ENCODE measurements at regions not wholly inside any gene's neighbourhood (a gene's known extent, or its start where the extent isn't known, plus 50 kb on each side); places are given as distances from the start of the nearest gene placed in this dataset.

- DNase-seq: no peak
These were observed 114.9 kb upstream of the NHSL1 start for GRCh38 chr6:138614151-138614550.

DNA sequence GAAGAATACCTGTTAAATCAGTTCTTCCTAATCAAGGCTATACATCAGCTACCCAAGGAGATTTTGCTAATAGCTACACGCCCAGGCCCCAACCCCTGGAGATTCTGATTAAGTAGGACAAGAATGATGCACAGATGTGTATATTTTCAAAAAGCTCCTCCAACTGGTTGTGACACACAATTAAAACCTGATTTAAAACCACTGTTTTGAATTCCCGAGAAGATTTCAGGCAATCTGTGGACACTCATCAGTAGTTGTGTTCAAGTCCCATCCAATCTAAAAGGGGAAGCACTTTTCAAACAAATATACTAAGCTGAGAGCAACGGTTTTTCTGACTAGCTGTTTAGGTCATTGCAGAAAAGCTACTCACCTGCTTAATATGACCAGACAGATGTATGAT, 118.9 kb upstream of the NHSL1 start:
- no peak for DNase-seq

GRCh38 chr6:138620630-138621029, 121.3 kb upstream of the NHSL1 start:
- DNase-seq: no peak

DNA sequence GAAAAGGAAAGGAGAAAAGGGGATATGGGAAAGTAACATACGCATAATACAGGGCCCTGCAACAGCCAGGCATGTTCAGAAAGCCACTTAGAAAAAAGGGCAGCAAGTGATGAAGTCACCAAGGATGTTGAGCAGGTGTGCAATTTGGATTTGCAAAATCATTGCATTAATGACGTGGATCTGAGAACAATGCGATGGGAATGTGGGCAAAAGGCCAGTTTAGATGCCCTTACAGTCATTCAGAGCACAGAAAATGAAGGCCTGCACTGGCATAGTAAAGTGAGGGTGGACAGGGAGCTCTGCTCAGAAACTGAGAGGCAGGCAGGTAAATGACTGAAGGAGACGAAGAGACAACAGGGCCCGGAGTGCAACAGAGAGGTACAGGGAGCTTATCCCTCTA, 123.7 kb upstream of the NHSL1 start:
- no peak for DNase-seq

DNA sequence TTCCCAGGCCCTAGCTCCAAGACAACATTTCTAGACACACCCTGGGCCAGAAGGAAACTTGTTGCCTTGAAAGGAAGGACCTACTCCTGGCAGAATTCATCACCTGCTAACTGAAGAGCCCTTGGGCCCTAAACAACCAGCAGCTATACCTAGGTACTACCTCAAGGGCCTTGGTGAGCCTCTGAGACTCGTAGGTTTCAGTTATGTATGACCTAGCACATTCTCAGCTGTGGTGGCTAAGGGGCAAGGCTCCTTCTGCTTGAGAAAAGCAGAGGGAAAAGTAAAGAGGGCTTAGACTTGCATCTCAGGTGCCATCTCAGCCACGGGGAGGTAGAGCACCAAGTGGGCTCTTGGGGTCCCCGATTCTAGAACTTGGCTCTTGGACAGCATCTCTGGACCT, 132.3 kb upstream of the NHSL1 start:
- no peak for DNase-seq

- DNase-seq: no peak
These were observed 135.7 kb upstream of the CCDC28A start for GRCh38 chr6:138637822-138638221.

- no peak for DNase-seq
These were observed 135.0 kb upstream of the CCDC28A start for GRCh38 chr6:138638604-138639003.

- DNase-seq: no peak
These were observed 133.5 kb upstream of the CCDC28A start for GRCh38 chr6:138640028-138640427.

GRCh38 chr6:138643210-138643609, 130.4 kb upstream of the CCDC28A start:
- DNase-seq: no peak

- no peak for DNase-seq
These were observed 127.5 kb upstream of the CCDC28A start for GRCh38 chr6:138645976-138646640.

- DNase-seq: no peak
These were observed 126.6 kb upstream of the CCDC28A start for GRCh38 chr6:138647006-138647405.

DNA sequence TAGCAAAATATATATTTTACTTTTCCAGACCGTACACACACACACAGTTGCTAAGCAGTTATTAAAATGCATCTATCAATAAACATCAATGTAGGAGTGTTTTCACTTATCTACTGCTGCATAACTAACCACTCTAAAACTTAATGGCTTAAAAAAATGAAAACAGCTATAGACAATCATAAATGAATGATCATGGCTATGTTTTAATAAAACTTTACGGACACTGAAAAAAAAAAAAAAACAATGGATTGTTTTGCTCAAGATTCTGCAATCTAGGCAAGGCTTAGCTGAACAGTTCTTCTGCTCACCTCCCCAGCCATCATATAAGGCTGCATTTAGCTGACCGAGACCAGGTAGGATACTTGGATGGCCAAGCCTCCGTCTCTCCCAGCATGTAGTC, 125.4 kb upstream of the CCDC28A start:
- no peak for DNase-seq

DNA sequence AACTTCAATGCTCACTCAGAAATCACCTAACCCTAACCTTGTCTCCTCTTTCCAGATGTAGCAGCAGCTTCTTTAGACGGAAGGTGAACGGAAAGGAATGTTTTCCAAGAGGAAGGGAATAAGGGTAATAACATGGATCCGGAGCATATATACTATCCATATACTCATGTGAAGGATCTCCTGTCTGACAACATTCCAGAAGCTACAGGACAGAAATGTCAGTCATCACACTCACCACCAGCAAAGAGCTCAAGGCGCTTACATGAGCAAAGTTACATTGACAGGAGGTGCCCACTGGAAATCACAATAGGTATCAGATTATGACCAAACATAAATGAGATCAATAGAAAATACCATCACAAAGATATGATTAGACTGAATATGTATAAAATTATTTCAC, 122.1 kb upstream of the CCDC28A start:
- no peak for DNase-seq

GRCh38 chr6:138652824-138653223, 120.7 kb upstream of the CCDC28A start:
- no peak for DNase-seq

DNA sequence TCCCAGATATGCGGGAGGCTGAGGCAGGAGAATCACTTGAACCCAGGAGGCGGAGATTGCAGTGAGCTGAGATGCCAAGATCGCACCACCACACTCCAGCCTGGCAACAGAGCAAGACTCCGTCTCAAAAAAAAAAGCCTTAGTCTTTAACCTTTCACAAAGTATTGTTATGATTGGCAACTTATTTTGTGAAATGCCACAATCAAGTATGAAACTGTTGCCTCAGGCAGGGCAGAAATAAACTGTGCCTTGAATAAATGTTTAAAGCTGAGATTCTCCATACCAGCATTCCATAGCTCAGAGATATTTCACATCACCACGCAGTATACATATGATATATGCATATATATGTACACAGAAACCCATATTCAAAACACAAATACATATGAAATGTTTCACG, 120.1 kb upstream of the CCDC28A start:
- no peak for DNase-seq

DNA sequence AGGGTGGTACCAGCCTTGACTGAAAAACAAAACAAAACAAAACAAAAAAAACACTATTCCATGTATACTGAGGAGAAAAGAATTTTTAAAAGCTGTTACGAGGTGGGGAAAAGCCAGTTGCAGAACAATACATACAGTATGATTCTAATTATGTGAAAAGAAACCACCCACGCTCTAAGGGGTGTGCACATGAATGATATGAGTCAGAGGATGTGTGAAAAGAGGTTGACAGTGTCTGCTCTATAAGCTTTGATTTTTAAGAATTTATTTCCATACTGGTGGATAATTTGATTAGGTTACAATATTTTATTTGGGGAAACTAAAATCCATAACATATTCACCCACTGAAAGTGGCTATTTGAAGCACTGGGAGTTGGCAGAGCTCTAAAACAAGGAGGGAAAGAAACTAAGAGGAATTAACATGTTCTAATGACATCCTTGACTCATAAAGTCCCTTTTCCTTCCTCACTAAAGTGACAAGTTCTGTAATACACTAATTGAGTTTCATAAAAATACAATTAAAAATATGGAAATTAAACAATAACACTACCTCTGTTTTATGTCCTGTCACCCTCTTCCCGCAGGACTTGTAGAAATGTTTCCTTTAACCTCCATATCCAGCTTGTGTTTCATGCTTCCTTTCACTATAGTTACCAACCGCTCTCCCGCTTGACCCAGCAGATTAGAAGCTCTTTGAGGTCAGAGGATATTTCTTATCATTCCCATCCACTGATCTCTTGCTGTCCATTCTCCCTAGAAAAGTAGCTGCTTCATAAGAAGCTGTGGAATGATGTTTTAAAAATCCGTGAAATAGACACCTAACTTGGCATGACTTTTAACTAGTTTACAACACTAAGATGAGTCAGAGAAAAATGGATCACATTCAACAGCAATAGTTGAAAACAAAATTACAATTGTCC, 118.6 kb upstream of the CCDC28A start:
- peak; percentile 37 for DNase-seq

DNA sequence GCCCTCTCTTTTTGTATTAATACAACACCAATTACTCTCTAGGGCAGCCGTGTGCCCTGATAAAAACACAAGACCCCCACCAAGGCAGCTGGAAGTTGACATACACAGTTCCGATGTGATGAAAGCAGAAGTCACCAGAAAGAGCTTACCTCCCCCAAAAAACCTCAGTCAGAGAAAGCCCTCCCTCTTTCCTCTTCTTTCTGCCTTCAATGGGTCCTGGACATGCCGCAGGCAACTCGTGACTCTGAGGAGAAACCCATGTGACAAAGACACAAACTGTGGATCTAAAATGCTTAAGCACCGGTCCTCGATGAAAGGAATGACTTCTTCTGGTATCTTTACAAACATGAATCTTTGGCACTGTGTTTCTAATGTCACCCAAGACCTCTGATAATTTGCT, 117.7 kb upstream of the CCDC28A start:
- no peak for DNase-seq

- no peak for DNase-seq
These were observed 117.1 kb upstream of the CCDC28A start for GRCh38 chr6:138656364-138657064.

- no peak for DNase-seq
These were observed 116.5 kb upstream of the CCDC28A start for GRCh38 chr6:138657065-138657425.

DNA sequence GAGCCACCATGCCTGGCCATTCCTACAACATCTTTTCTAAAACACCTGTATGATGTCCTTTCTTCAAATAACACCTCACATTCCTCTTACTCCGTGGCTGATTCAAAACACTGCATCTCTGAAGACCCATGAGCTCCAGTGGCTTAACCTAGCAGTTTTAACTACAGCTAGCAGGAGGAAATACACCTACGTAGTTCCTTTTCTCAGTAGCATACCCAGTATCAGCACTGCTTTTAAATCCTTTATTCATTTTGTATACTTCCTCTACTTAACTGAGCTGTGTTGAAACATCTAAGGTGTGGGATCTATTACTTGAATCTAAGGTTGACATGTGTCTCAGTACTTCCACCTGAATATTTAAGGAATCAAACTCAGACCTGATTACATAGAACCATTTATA, 113.6 kb upstream of the CCDC28A start:
- DNase-seq: no peak

DNA sequence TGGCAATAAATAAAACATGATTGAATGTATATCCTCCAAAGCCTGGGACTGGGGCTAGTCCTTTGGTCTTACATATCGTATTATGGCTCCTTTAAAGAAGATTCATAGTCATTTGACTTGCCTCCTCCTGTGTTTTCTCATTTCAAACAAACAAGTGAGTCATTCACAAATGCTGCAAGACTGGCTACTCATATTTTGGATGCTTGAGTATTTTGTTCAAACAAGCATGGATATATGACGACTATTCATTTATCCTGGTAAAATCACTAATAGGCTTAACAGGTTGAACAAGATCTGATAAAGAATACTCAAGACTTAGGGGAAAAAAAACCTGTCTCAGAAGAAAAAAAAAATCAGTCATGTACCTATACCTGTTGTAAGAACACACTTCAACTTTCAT, 111.1 kb upstream of the CCDC28A start:
- DNase-seq: no peak

- DNase-seq: no peak
These were observed 109.7 kb upstream of the CCDC28A start for GRCh38 chr6:138663892-138664291.

GRCh38 chr6:138664745-138665144, 108.8 kb upstream of the CCDC28A start:
- DNase-seq: no peak

GRCh38 chr6:138666636-138667035, 106.9 kb upstream of the CCDC28A start:
- no peak for DNase-seq

Measured in activated naive CD4-positive, alpha-beta T cell treated with Interleukin-2 at 50 U/mL for 16 hours (primary cell).